Hepatocyte (in vitro differentiated cells): ENCODE measurements at regions not wholly inside any gene's neighbourhood (a gene's known extent, or its start where the extent isn't known, plus 50 kb on each side); places are given as distances from the start of the nearest gene placed in this dataset.
"Not testable (repeated sequence)": the region's sequence is repeated elsewhere in the genome, so short reads cannot be mapped to it uniquely, and the experiment has no call there.

Source experiments
- DNase-seq: peaks from one replicate; pipeline ENCODE4 v3.0.0-alpha.2; 2016; ENCODE audit warnings: low spot score
- H2AFZ ChIP-seq: fragments of 200-600 bp; sonication (generic); 2 replicates; pipeline ENCODE4 v1.6.0; 2016; ENCODE audit warnings: antibody characterized with exemption, mild to moderate bottlenecking
- H3K27ac ChIP-seq: fragments of 200-600 bp; sonication (generic); 2 replicates; pipeline ENCODE4 v1.5.1; 2016; ENCODE audit warnings: mild to moderate bottlenecking
- H3K27me3 ChIP-seq: fragments of 200-600 bp; sonication (generic); 2 replicates; pipeline ENCODE4 v1.6.1; 2016
- H3K36me3 ChIP-seq: fragments of 200-600 bp; sonication (generic); replicated peaks from 2 replicates; pipeline ENCODE4 v1.5.1; 2016; ENCODE audit warnings: low read depth; ENCODE audit not compliant: insufficient read depth
- H3K4me1 ChIP-seq: fragments of 200-600 bp; sonication (generic); 2 replicates; pipeline ENCODE4 v1.5.1; 2016; ENCODE audit warnings: mild to moderate bottlenecking, moderate library complexity; ENCODE audit not compliant: insufficient read depth
- H3K4me2 ChIP-seq: fragments of 200-600 bp; sonication (generic); 2 replicates; pipeline ENCODE4 v1.6.0; 2016
- H3K4me3 ChIP-seq: fragments of 200-600 bp; sonication (generic); 2 replicates; pipeline ENCODE4 v1.5.1; 2016; ENCODE audit warnings: mild to moderate bottlenecking
- H3K79me2 ChIP-seq: fragments of 200-600 bp; sonication (generic); 2 replicates; pipeline ENCODE4 v1.6.0; 2017; ENCODE audit warnings: mild to moderate bottlenecking
- H3K9me2 ChIP-seq: fragments of 200-600 bp; sonication (generic); replicated peaks from 2 replicates; pipeline ENCODE4 v1.6.0; 2017; ENCODE audit warnings: mild to moderate bottlenecking; ENCODE audit not compliant: insufficient read depth
- H3K9me3 ChIP-seq: fragments of 200-600 bp; sonication (generic); 2 replicates; pipeline ENCODE4 v1.5.1; 2016; ENCODE audit warnings: low read depth, mild to moderate bottlenecking
- H4K20me1 ChIP-seq: fragments of 200-600 bp; sonication (generic); 2 replicates; pipeline ENCODE4 v1.6.0; 2016; ENCODE audit warnings: mild to moderate bottlenecking; ENCODE audit not compliant: insufficient read depth, poor library complexity, severe bottlenecking
- EZH2 ChIP-seq: fragments of 200-600 bp; sonication (generic); IDR thresholded peaks from 2 replicates; pipeline ENCODE4 v1.6.1; 2016; ENCODE audit warnings: antibody characterized with exemption, mild to moderate bottlenecking, borderline replicate concordance
- EZH2phosphoT487 ChIP-seq: fragments of 200-600 bp; sonication (generic); IDR thresholded peaks from one replicate; pipeline ENCODE4 v1.6.1; 2018; ENCODE audit warnings: antibody characterized with exemption, mild to moderate bottlenecking, low read depth, moderate library complexity; ENCODE audit not compliant: unreplicated experiment, severe bottlenecking
- WGBS: methylation state at CpG from one replicate; pipeline ENCODE4 v1.1.6; 2016; ENCODE audit warnings: low lambda C conversion rate; ENCODE audit errors: missing lambda C conversion rate; 5-methylcytosine and 5-hydroxymethylcytosine counted together
- TF ChIP-seq, protein P1 (sequence below): fragments of 200-600 bp; sonication (generic); IDR thresholded peaks from 2 replicates; pipeline ENCODE4 v1.5.1; 2016; ENCODE audit warnings: antibody characterized with exemption, mild to moderate bottlenecking; ENCODE audit not compliant: poor library complexity

- Histone ChIP-seq H3K4me2 (no peak overlapping the region), H4K20me1 (no peaks in the 10 kb centered on the region), H3K36me3 (no peaks in the 10 kb centered on the region), H2AFZ (no peak overlapping the region), H3K9me3 (no peaks in the 10 kb centered on the region), H3K27ac (no peak overlapping the region), H3K27me3 (no peaks in the 10 kb centered on the region), H3K9me2 (peaks cover 4% of the 10 kb centered on the region), H3K4me1 (peaks cover 6% of the 10 kb centered on the region), H3K4me3 (no peak overlapping the region), H3K79me2 (no peaks in the 10 kb centered on the region)
- TF ChIP-seq EZH2phosphoT487 (no peak), EZH2 (no peak)
- TF ChIP-seq, protein P1, sequence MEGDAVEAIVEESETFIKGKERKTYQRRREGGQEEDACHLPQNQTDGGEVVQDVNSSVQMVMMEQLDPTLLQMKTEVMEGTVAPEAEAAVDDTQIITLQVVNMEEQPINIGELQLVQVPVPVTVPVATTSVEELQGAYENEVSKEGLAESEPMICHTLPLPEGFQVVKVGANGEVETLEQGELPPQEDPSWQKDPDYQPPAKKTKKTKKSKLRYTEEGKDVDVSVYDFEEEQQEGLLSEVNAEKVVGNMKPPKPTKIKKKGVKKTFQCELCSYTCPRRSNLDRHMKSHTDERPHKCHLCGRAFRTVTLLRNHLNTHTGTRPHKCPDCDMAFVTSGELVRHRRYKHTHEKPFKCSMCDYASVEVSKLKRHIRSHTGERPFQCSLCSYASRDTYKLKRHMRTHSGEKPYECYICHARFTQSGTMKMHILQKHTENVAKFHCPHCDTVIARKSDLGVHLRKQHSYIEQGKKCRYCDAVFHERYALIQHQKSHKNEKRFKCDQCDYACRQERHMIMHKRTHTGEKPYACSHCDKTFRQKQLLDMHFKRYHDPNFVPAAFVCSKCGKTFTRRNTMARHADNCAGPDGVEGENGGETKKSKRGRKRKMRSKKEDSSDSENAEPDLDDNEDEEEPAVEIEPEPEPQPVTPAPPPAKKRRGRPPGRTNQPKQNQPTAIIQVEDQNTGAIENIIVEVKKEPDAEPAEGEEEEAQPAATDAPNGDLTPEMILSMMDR = no peak
- no peak for DNase-seq
- WGBS = 91% methylated on average over 1 of the region's 1 CpG
These were observed 94.6 kb upstream of the MEGF10 start for GRCh38 chr5:127196042-127196441.

DNA sequence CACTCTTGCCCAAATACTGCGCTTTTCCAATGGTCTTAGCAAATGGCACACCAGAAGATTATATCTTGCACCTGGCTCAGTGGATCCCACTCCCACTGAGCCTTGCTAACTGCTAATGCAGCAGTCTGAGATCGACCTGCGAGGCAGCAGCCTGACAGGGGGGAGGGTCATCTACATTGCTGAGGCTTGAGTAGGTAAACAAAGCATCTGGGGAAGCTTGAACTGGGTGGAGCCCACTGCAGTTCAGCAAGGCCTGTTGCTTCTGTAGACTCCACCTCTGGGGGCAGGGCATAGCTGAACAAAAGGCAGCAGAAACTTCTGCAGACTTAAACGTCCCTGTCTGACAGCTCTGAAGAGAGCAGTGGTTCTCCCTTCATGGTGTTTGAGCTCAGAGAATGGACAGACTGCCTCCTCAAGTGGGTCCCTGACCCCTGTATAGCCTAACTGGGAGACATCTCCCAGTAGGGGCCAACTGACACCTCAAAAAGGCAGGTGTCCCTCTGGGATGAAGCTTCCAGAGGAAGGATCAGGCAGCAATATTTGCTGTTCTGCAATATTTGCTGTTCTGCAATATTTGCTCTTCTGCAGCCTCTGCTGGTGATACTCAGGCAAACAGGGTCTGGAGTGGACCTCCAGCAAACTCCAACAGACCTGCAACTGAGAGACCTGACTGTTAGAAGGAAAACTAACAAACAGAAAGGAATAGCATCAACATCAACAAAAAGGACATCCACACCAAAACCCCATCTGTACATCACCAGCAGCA lies 93.0 kb upstream of the MEGF10 start:
- H3K36me3 ChIP-seq, H3K4me2 ChIP-seq, H3K27me3 ChIP-seq, H3K9me2 ChIP-seq, H3K27ac ChIP-seq, H2AFZ ChIP-seq, H3K4me3 ChIP-seq, H4K20me1 ChIP-seq, H3K79me2 ChIP-seq, H3K4me1 ChIP-seq, H3K9me3 ChIP-seq: not testable (repeated sequence)
- 36% methylated on average over 4 of the region's 4 CpGs for whole genome bisulfite sequencing
- TF ChIP-seq, protein P1 = peak; percentile 9
- DNase-seq = peak; percentile 27

GRCh38 chr5:127202738-127203137 lies 87.9 kb upstream of the MEGF10 start:
- not testable (repeated sequence) for H4K20me1 ChIP-seq, H3K27me3 ChIP-seq, H3K27ac ChIP-seq, H3K9me2 ChIP-seq, H3K4me2 ChIP-seq, H3K9me3 ChIP-seq, H3K36me3 ChIP-seq, H3K4me3 ChIP-seq, H3K79me2 ChIP-seq, H3K4me1 ChIP-seq, H2AFZ ChIP-seq, DNase-seq
- WGBS = 93% methylated on average over 4 of the region's 4 CpGs

GRCh38 chr5:127203818-127204217 lies 86.8 kb upstream of the MEGF10 start:
- Histone ChIP-seq H3K4me2 (no peak overlapping the region), H3K36me3 (no peaks in the 10 kb centered on the region), H3K27me3 (no peaks in the 10 kb centered on the region), H3K9me2 (no peaks in the 10 kb centered on the region), H3K27ac (no peak overlapping the region), H3K9me3 (no peaks in the 10 kb centered on the region), H2AFZ (no peak overlapping the region), H3K4me1 (peaks cover 5% of the 10 kb centered on the region), H4K20me1 (no peaks in the 10 kb centered on the region), H3K4me3 (no peak overlapping the region), H3K79me2 (no peaks in the 10 kb centered on the region)
- TF ChIP-seq, protein P1 = no peak
- TF ChIP-seq EZH2phosphoT487 (no peak), EZH2 (no peak)
- DNase-seq = no peak
- 100% methylated on average over 1 of the region's 1 CpG for WGBS
